ENCODE measurements at regions not wholly inside any gene's neighbourhood (a gene's known extent, or its start where the extent isn't known, plus 50 kb on each side); places are given as distances from the start of the nearest gene placed in this dataset.

GRCh38 chr7:26440233-26441001 is 148.8 kb downstream of the SNX10 start:
- Histone ChIP-seq H3F3A (replicated peaks; ENCODE audit: insufficient read depth) (no peaks in the 10 kb centered on the region), H3K9me3 (no peaks in the 10 kb centered on the region), H4K20me1 (ENCODE audit: insufficient read depth) (no peaks in the 10 kb centered on the region), H3K9ac (no peak overlapping the region), H3K4me3 (ENCODE audit: low read depth in 2 of 2, low read length in 1 of 2) (no peak overlapping the region), H3K9me2 (no peaks in the 10 kb centered on the region), H3K27me3 (ENCODE audit: insufficient read depth) (no peaks in the 10 kb centered on the region), H3K36me3 (replicated peaks in 1 of 2; ENCODE audit: control insufficient read depth in 1 of 2, insufficient read depth in 2 of 2, low read length in 1 of 2) (no peaks in the 10 kb centered on the region), H3K4me2 (no peak overlapping the region), H3K79me2 (ENCODE audit: insufficient read depth) (no peaks in the 10 kb centered on the region), H2AFZ (ENCODE audit: low read depth) (no peak overlapping the region), H3K27ac (ENCODE audit: low read depth in 2 of 2, low read length in 1 of 2) (no peak overlapping the region; a peak in 1 of 4 replicates), H3K4me1 (ENCODE audit: control insufficient read depth in 1 of 2, insufficient read depth in 2 of 2, low read depth in 1 of 2, low read length in 1 of 2) (peaks cover 0 to 25% of the 10 kb centered on the region in 2 experiments; a peak in 2 of 4 replicates)
- TF ChIP-seq CTCF (IDR thresholded peaks at IDR 0.05) (no peak), GATA2 (CRISPR knock-in tag; IDR thresholded peaks at IDR 0.05) (peak; percentile 34; the same call in 1 of the 2 replicates), RAD21 (IDR thresholded peaks at IDR 0.05; ENCODE audit: low read length) (no peak), IRF3 (IDR thresholded peaks at IDR 0.05; ENCODE audit: low read depth, low read length) (no peak), FOXM1 (IDR thresholded peaks at IDR 0.05; ENCODE audit: low read depth) (no peak), RFX5 (IDR thresholded peaks at IDR 0.05; ENCODE audit: low read length) (no peak), POLR2AphosphoS5 (IDR thresholded peaks at IDR 0.05; ENCODE audit: low read depth, low read length) (no peak)
- ChIA-PET CTCF (interaction anchor here (0.8 to 1.8 kb wide), 7 partner anchors 9 to 228 kb away, joined by 3 to 9 read pairs (median 4); no protein-coding TSS in a partner anchor), POLR2A (no interaction called here)
- 41% methylated on average over 7 of the region's 7 CpGs for WGBS (ENCODE audit: low lambda C conversion rate)
- DNase-seq = no peak

- Histone ChIP-seq H3K4me3 (ENCODE audit: low read depth in 2 of 2, low read length in 1 of 2) (no peak overlapping the region), H3K9me2 (no peaks in the 10 kb centered on the region), H3K27me3 (ENCODE audit: insufficient read depth) (no peaks in the 10 kb centered on the region), H2AFZ (ENCODE audit: low read depth) (no peak overlapping the region), H3K27ac (ENCODE audit: low read depth in 2 of 2, low read length in 1 of 2) (no peak overlapping the region), H3K36me3 (replicated peaks in 1 of 2; ENCODE audit: control insufficient read depth in 1 of 2, insufficient read depth in 2 of 2, low read length in 1 of 2) (no peaks in the 10 kb centered on the region), H3F3A (replicated peaks; ENCODE audit: insufficient read depth) (no peaks in the 10 kb centered on the region), H3K4me1 (ENCODE audit: control insufficient read depth in 1 of 2, insufficient read depth in 2 of 2, low read depth in 1 of 2, low read length in 1 of 2) (peaks cover 0 to 25% of the 10 kb centered on the region in 2 experiments; a peak in 2 of 4 replicates), H3K4me2 (no peak overlapping the region), H3K79me2 (ENCODE audit: insufficient read depth) (no peaks in the 10 kb centered on the region), H4K20me1 (ENCODE audit: insufficient read depth) (no peaks in the 10 kb centered on the region), H3K9ac (no peak overlapping the region), H3K9me3 (no peaks in the 10 kb centered on the region)
- no peak for TF ChIP-seq FOXM1 (IDR thresholded peaks at IDR 0.05; ENCODE audit: low read depth)
- TF ChIP-seq USF1 (IDR thresholded peaks at IDR 0.05; ENCODE audit: borderline replicate concordance, low read depth) = no peak
- TF ChIP-seq GABPA (IDR thresholded peaks at IDR 0.05; ENCODE audit: low read depth) = no peak
- no peak for TF ChIP-seq EZH2phosphoT487 (IDR thresholded peaks at IDR 0.05; ENCODE audit: borderline replicate concordance, low read depth)
- no peak for TF ChIP-seq MAX (IDR thresholded peaks at IDR 0.05; ENCODE audit: low read depth)
- no peak for TF ChIP-seq YY1 (IDR thresholded peaks at IDR 0.05; ENCODE audit: low read depth)
- TF ChIP-seq REST (IDR thresholded peaks at IDR 0.05; ENCODE audit: low read depth, low read length) = no peak
- TF ChIP-seq MEF2A (IDR thresholded peaks at IDR 0.05; ENCODE audit: borderline replicate concordance, low read depth) = no peak
- no peak for TF ChIP-seq JUND (IDR thresholded peaks at IDR 0.05)
- TF ChIP-seq CHD2 (IDR thresholded peaks at IDR 0.05; ENCODE audit: low read length, partially characterized antibody) = no peak
- TF ChIP-seq RXRA (IDR thresholded peaks at IDR 0.05; ENCODE audit: borderline replicate concordance, low read depth) = no peak
- no peak for TF ChIP-seq FOSL2 (IDR thresholded peaks at IDR 0.05; ENCODE audit: borderline replicate concordance, low read depth)
- no peak for TF ChIP-seq RFX5 (IDR thresholded peaks at IDR 0.05; ENCODE audit: low read length)
- TF ChIP-seq ELF1 (IDR thresholded peaks at IDR 0.05) = no peak
- no peak for DNase-seq
- POLR2A ChIA-PET = no interaction called here
- 59% methylated on average over 13 of the region's 13 CpGs for WGBS (ENCODE audit: low lambda C conversion rate)
- CTCF ChIA-PET = interaction anchor here (0.8 to 1.8 kb wide), 7 partner anchors 8 to 227 kb away, joined by 3 to 9 read pairs (median 4); no protein-coding TSS in a partner anchor
These were observed 149.4 kb downstream of the SNX10 start for GRCh38 chr7:26441002-26441521.

Data from SK-N-SH (cell line).